HepG2 (cell line): ENCODE measurements at regions not wholly inside any gene's neighbourhood (a gene's known extent, or its start where the extent isn't known, plus 50 kb on each side); places are given as distances from the start of the nearest gene placed in this dataset.
A peak's percentile ranks its signal among the peaks of the same experiment; 100 is the strongest.

Experiments
- ATAC-seq: fragments of 200-7000 bp; cut with Tn5 transposase; 3 replicates; pipeline ENCODE4 v1.9.1; 2020; ENCODE audit warnings: mild to moderate bottlenecking, moderate library complexity
- BruUV-seq: library from RNA; stranded (reverse); fragments of 400-500 nt; replicated peaks from 2 replicates; lab custom pipeline; 2021; lab: Mats Ljungman, UMichigan
- CTCF ChIA-PET: fragments of 300-600 bp; formaldehyde crosslinking; extraction: SDS; loops from one replicate; lab custom pipeline; 2021; ENCODE audit warnings: low total read pairs, inconsistent platforms, low intra/inter-chr PET ratio; lab: Yijun Ruan, JAX
- POLR2A ChIA-PET: fragments of 350-600 bp; sonication (Branson Sonifier 250); formaldehyde crosslinking; loops from one replicate; lab custom pipeline; 2020; ENCODE audit warnings: antibody characterized with exemption, inconsistent platforms; lab: Yijun Ruan, JAX
- DNase-seq: peaks from one replicate; pipeline ENCODE4 v3.0.0-alpha.2; 2015; ENCODE audit warnings: low spot score
- FAIRE-seq: peaks from 3 replicates; lab custom pipeline; 2011; peaks lifted over from hg19 to GRCh38; lab: Jason Lieb, UNC
- H2AFZ ChIP-seq: one replicate; pipeline ENCODE4 v1.6.1; 2011; ENCODE audit warnings: low read length, inconsistent platforms
- H3K27ac ChIP-seq: fragments of 300-600 bp; 3 replicates; pipeline ENCODE4 v1.8.0; 2011; ENCODE audit warnings: mixed run types, mild to moderate bottlenecking, mixed read lengths, low read length, inconsistent platforms; ENCODE audit not compliant: insufficient read depth; ENCODE audit errors: extremely low read length
- H3K27me3 ChIP-seq, 2 experiments: fragments of 200-600 bp in 1 of 2; 2 replicates in 1 of 2; 3 replicates in 1 of 2; pipeline versions ENCODE4 v1.6.0 to v1.8.0; 2011; ENCODE audit warnings: low read length in 2 of 2, mild to moderate bottlenecking in 2 of 2, moderate library complexity in 2 of 2, inconsistent platforms in 1 of 2; ENCODE audit not compliant: insufficient read depth in 2 of 2, control insufficient read depth in 1 of 2
- H3K36me3 ChIP-seq, 2 experiments: fragments of 200-600 bp in 1 of 2; replicated peaks in 1 of 2; 2 replicates in 1 of 2; 3 replicates in 1 of 2; pipeline versions ENCODE4 v1.5.1 to v1.8.0; 2011; ENCODE audit warnings: low read length in 2 of 2, inconsistent platforms in 1 of 2; ENCODE audit not compliant: insufficient read depth in 2 of 2, control insufficient read depth in 1 of 2
- H3K4me1 ChIP-seq: 2 replicates; pipeline ENCODE4 v1.5.1; 2012; ENCODE audit warnings: low read length, inconsistent platforms; ENCODE audit not compliant: insufficient read depth
- H3K4me2 ChIP-seq: 2 replicates; pipeline ENCODE4 v1.6.0; 2011; ENCODE audit warnings: low read depth, low read length, inconsistent platforms
- H3K4me3 ChIP-seq, 3 experiments: fragments of 200-600 bp in 1 of 3; sonication (generic), shearing (Covaris generic) in 1 of 3; replicated peaks in 1 of 3; 2 replicates each; pipeline ENCODE4 v1.5.1; 2011 to 2016; ENCODE audit warnings: low read length in 3 of 3, inconsistent platforms in 2 of 3, low read depth in 2 of 3, mild to moderate bottlenecking in 2 of 3, control low read depth in 1 of 3, mixed read lengths in 1 of 3; ENCODE audit not compliant: insufficient read depth in 1 of 3
- H3K79me2 ChIP-seq: one replicate; pipeline ENCODE4 v1.6.1; 2011; ENCODE audit warnings: low read length, inconsistent platforms; ENCODE audit not compliant: insufficient read depth
- H3K9ac ChIP-seq: 2 replicates; pipeline ENCODE4 v1.6.0; 2011; ENCODE audit warnings: mild to moderate bottlenecking, low read depth, low read length, inconsistent platforms; ENCODE audit not compliant: insufficient read depth
- H3K9me3 ChIP-seq: 2 replicates; pipeline ENCODE4 v1.5.1; 2012; ENCODE audit warnings: mild to moderate bottlenecking, low read length
- H4K20me1 ChIP-seq: 2 replicates; pipeline ENCODE4 v1.6.0; 2011; ENCODE audit warnings: inconsistent platforms, mild to moderate bottlenecking, low read length, moderate library complexity; ENCODE audit not compliant: insufficient read depth
- CEBPB ChIP-seq: IDR thresholded peaks from 2 replicates; pipeline ENCODE4 v1.6.1; 2011; ENCODE audit warnings: low read depth, low read length, improper control_type of control experiment, borderline replicate concordance
- HNF4G ChIP-seq, 2 experiments: sonication (generic) in 1 of 2; formaldehyde crosslinking in 1 of 2; IDR thresholded peaks; 2 replicates each; pipeline versions ENCODE4 v1.4.0 to v1.6.1; 2011 to 2020; ENCODE audit warnings: borderline replicate concordance in 2 of 2, low read depth in 2 of 2, mild to moderate bottlenecking in 2 of 2, low read length in 1 of 2, missing genetic modification reagents in 1 of 2, moderate library complexity in 1 of 2
- NKX3-1 ChIP-seq: sonication (generic); formaldehyde crosslinking; IDR thresholded peaks from 2 replicates; pipeline ENCODE4 v1.5.0; 2020; ENCODE audit warnings: missing genetic modification reagents
- RXRB ChIP-seq: IDR thresholded peaks from 2 replicates; pipeline ENCODE4 v1.6.1; 2016; ENCODE audit warnings: borderline replicate concordance, missing genetic modification reagents, missing compliant biosample characterization
- SATB2 ChIP-seq: sonication (generic); formaldehyde crosslinking; IDR thresholded peaks from 2 replicates; pipeline ENCODE4 v1.5.0; 2020; ENCODE audit warnings: missing genetic modification reagents
- ZNF101 ChIP-seq: sonication (generic); formaldehyde crosslinking; IDR thresholded peaks from 2 replicates; pipeline ENCODE4 v1.4.0; 2020; ENCODE audit warnings: mild to moderate bottlenecking, low read depth, missing genetic modification reagents, borderline replicate concordance
- ZNF318 ChIP-seq: sonication (generic); formaldehyde crosslinking; IDR thresholded peaks from 2 replicates; pipeline ENCODE4 v1.4.0; 2020; ENCODE audit warnings: mild to moderate bottlenecking, missing genetic modification reagents
- ZNF468 ChIP-seq: sonication (generic); formaldehyde crosslinking; IDR thresholded peaks from 2 replicates; pipeline ENCODE4 v1.8.0; 2022; ENCODE audit warnings: mild to moderate bottlenecking, moderate library complexity, missing genetic modification reagents
- ZNF678 ChIP-seq: sonication (generic); formaldehyde crosslinking; IDR thresholded peaks from 2 replicates; pipeline ENCODE4 v1.4.0; 2020; ENCODE audit warnings: mild to moderate bottlenecking, missing genetic modification reagents
- whole genome bisulfite sequencing: methylation state at CpG from one replicate; pipeline ENCODE4 v1.1.6; 2017; ENCODE audit warnings: low lambda C conversion rate; 5-methylcytosine and 5-hydroxymethylcytosine counted together
- in situ Hi-C: cut with HindIII; loops from 2 replicates; pipeline ENCODE4 v1.10.0; 2017; ENCODE audit warnings: low pct_unique_long_range_greater_than_20kb; ENCODE audit not compliant: extremely low pct_ligation_motif_present
- intact Hi-C: fragments of 100-400 bp; cut with micrococcal nuclease; formaldehyde crosslinking; loops from one replicate; pipeline ENCODE4 v1.10.0; 2022; ENCODE audit not compliant: unreplicated experiment
- TF ChIP-seq, protein P1 (sequence below): sonication (generic); formaldehyde crosslinking; IDR thresholded peaks from 2 replicates; pipeline ENCODE4 v1.8.1; 2023; ENCODE audit warnings: missing genetic modification reagents, mild to moderate bottlenecking, borderline replicate concordance
- TF ChIP-seq, protein P2 (sequence below): IDR thresholded peaks from 2 replicates; pipeline ENCODE4 v1.6.1; 2016; ENCODE audit warnings: mild to moderate bottlenecking, missing biosample characterization, missing genetic modification reagents

DNA sequence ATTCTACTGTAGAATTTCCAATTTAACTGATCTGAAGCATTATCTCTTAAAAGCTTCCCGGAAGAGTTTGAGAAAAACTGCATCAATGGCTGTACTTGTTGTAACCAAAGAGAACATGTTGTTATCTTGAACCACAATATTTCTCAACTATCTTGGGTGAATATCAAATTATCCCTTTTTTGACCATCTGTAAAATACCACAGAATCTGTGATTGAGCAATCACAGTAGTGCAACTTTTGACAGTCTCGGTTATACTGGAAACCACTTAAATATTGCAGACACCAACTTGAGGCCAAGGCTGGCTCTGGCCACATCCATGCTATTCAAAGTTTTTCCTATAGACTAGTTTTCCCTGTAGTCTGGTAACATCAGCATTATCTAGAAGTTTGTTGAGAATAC is 842.8 kb upstream of the EPHA6 start:
- BruUV-seq, result no TSS peak
- intact Hi-C loops, result no loop called here
- DNase-seq (no peak), FAIRE-seq (no peak), ATAC-seq (no peak)
- no peak overlapping the region for H3K27ac ChIP-seq
- H3K36me3 ChIP-seq, result no peaks in the 10 kb centered on the region
- no peaks in the 10 kb centered on the region for H3K9me3 ChIP-seq
- H3K27me3 ChIP-seq, result no peaks in the 10 kb centered on the region
- no peak overlapping the region for H3K4me2 ChIP-seq
- H3K79me2 ChIP-seq, result no peaks in the 10 kb centered on the region
- CTCF ChIA-PET, result no interaction called here
- H2AFZ ChIP-seq, result no peak overlapping the region
- POLR2A ChIA-PET, result no interaction called here
- no peak overlapping the region for H3K9ac ChIP-seq
- WGBS, result 29% methylated on average over 2 of the region's 2 CpGs
- H4K20me1 ChIP-seq, result no peaks in the 10 kb centered on the region
- TF ChIP-seq CEBPB, result peak; percentile 62; the same call in 1 of the 2 replicates
- no peak for TF ChIP-seq RXRB
- no peak overlapping the region for H3K4me3 ChIP-seq
- H3K4me1 ChIP-seq, result no peaks in the 10 kb centered on the region
- in situ Hi-C loops, result no loop called here

- BruUV-seq, result no TSS peak
- no peak overlapping the region for H3K4me3 ChIP-seq
- H3K4me1 ChIP-seq, result no peaks in the 10 kb centered on the region
- no peaks in the 10 kb centered on the region for H3K79me2 ChIP-seq
- H3K27ac ChIP-seq, result no peak overlapping the region
- POLR2A ChIA-PET, result no interaction called here
- in situ Hi-C loops, result no loop called here
- H3K9me3 ChIP-seq, result no peaks in the 10 kb centered on the region
- H4K20me1 ChIP-seq, result no peaks in the 10 kb centered on the region
- CTCF ChIA-PET, result no interaction called here
- no peak overlapping the region for H3K4me2 ChIP-seq
- FAIRE-seq (no peak), DNase-seq (no peak), ATAC-seq (no peak)
- 0% methylated on average over 4 of the region's 4 CpGs for WGBS
- H3K27me3 ChIP-seq, result no peaks in the 10 kb centered on the region; a peak in 1 of 5 replicates
- H2AFZ ChIP-seq, result no peak overlapping the region
- H3K9ac ChIP-seq, result no peak overlapping the region
- intact Hi-C loops, result no loop called here
- H3K36me3 ChIP-seq, result no peaks in the 10 kb centered on the region
- TF ChIP-seq, protein P1, sequence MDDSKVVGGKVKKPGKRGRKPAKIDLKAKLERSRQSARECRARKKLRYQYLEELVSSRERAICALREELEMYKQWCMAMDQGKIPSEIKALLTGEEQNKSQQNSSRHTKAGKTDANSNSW (CRISPR knock-in tag), result no peak
- no peak for TF ChIP-seq ZNF468 (CRISPR knock-in tag)
- no peak for TF ChIP-seq NKX3-1 (CRISPR knock-in tag)
- no peak for TF ChIP-seq ZNF101
- TF ChIP-seq ZNF678 (CRISPR knock-in tag), result no peak
- TF ChIP-seq, protein P2, sequence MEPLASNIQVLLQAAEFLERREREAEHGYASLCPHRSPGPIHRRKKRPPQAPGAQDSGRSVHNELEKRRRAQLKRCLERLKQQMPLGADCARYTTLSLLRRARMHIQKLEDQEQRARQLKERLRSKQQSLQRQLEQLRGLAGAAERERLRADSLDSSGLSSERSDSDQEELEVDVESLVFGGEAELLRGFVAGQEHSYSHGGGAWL (CRISPR knock-in tag), result no peak
- TF ChIP-seq ZNF318 (CRISPR knock-in tag), result no peak
- TF ChIP-seq SATB2, result no peak
- no peak for TF ChIP-seq HNF4G (IDR thresholded peaks at IDR 0.05; ENCODE audit: borderline replicate concordance, low read depth, low read length)
- no peak for TF ChIP-seq HNF4G (CRISPR knock-in tag; IDR thresholded peaks at IDR 0.05; ENCODE audit: borderline replicate concordance, low read depth)
Measured at GRCh38 chr3:95994338-95994737, 820.1 kb upstream of the EPHA6 start.
